T-helper 17 cell (primary cell): ENCODE measurements at regions not wholly inside any gene's neighbourhood (a gene's known extent, or its start where the extent isn't known, plus 50 kb on each side); places are given as distances from the start of the nearest gene placed in this dataset.

ENCODE experiments used
- ATAC-seq: fragments of 150-1000 bp; cut with Tn5 transposase; 2 replicates; pipeline ENCODE4 v1.10.0; 2021; ENCODE audit warnings: mild to moderate bottlenecking, moderate library complexity
- DNase-seq, 3 donors: peaks; one replicate each; pipeline versions ENCODE4 v3.0.0 to v3.0.0-alpha.2; 2020 to 2021
- H3K9me3 ChIP-seq: one replicate; pipeline ENCODE4 v1.7.0; 2013; ENCODE audit warnings: low read length, mild to moderate bottlenecking; ENCODE audit not compliant: control insufficient read depth, poor library complexity, severe bottlenecking
- H3K27ac Mint-ChIP-seq: one replicate; pipeline ENCODE4 v1.8.0; 2022; ENCODE audit warnings: mild to moderate bottlenecking, moderate library complexity, mixed read lengths
- H3K27me3 Mint-ChIP-seq: one replicate; pipeline ENCODE4 v1.8.0; 2022; ENCODE audit warnings: mixed read lengths
- H3K36me3 Mint-ChIP-seq: one replicate; pipeline ENCODE4 v1.8.0; 2022; ENCODE audit warnings: low read depth, mixed read lengths
- H3K4me1 Mint-ChIP-seq: one replicate; pipeline ENCODE4 v1.8.0; 2022; ENCODE audit warnings: mild to moderate bottlenecking, mixed read lengths
- H3K4me3 Mint-ChIP-seq: one replicate; pipeline ENCODE4 v1.8.0; 2022; ENCODE audit warnings: mild to moderate bottlenecking, moderate library complexity, mixed read lengths

DNA sequence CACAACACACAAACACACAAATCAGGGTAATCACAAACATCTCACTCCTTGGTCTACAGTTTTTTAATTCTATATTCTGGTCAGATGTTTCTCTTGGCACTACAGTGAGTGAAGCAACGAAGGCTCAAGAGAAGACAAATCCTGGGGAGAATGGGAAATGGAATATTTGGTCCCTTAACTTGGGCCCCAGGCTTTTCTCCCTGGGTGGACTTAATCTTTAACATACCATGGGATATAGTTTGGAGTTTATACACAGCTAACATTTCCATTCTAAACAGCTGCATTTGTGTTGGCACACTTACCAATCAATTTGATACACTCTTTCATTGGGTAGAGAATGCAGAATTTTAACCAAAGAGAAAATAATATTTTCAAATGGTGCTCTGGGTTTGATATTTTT, 1132.6 kb upstream of the SLC10A2 start:
- Mint-ChIP-seq H3K36me3 (no peaks in the 10 kb centered on the region), H3K27ac (no peak overlapping the region), H3K4me1 (no peaks in the 10 kb centered on the region), H3K4me3 (no peak overlapping the region), H3K27me3 (no peaks in the 10 kb centered on the region)
- no peaks in the 10 kb centered on the region for H3K9me3 ChIP-seq
- DNase-seq (no peak), ATAC-seq (no peak)

DNA sequence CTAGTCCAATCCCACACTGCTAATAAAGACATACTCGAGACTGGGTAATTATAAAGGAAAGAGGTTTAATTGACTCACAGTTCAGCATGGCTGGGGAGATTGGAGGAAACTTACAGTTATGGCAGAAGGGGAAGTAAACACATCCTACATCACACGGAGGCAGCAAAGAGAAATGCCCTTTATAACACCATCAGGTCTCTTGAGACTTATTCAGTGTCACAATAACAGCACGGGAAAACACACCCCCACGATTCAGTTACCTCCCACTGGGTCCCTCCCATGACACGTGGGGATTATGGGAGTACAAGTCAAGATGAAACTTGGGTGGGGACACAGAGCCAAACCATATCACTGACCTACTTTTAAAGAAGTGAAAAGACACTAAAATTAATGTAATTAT, 1130.4 kb upstream of the SLC10A2 start:
- Mint-ChIP-seq H3K27me3 (no peaks in the 10 kb centered on the region), H3K4me1 (no peaks in the 10 kb centered on the region), H3K4me3 (no peak overlapping the region), H3K36me3 (no peaks in the 10 kb centered on the region), H3K27ac (no peak overlapping the region)
- no peak for ATAC-seq
- no peak for DNase-seq
- H3K9me3 ChIP-seq: no peaks in the 10 kb centered on the region

DNA sequence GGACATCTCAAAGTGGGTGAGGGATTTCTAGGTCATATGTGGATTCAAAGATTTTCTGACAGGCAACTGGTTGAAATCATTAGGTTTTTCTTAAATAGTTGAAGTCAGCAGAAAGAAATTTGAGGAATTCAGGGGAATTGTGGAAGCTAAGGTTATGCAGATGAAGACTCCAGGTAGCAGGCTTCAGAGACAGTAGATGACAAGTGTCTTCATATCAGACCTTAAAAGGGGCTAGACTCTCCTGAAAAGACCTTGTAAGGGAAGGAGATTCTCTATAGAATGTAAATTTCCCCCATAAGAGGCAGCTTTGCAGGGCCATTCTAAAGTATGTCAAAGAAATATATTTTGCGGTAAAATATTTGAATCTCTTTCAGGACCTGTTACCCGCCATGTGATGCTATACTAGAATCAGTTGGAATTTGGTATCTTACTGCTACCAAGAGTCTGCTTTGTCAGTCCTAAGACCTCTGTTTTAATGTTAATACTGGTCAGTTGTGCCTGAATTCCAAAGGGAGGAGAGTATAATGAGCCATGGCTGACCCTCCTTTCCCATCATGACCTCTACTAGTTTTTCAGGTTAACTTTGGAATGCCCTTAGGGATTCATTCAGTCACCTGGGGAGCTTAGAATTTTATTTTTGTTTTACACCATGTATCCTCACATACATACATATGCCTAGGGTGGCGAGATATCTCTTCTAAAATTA, 1115.5 kb upstream of the SLC10A2 start:
- no peak overlapping the region for H3K4me3 Mint-ChIP-seq
- DNase-seq (no peak), ATAC-seq (no peak)
- H3K4me1 Mint-ChIP-seq: no peaks in the 10 kb centered on the region
- H3K27me3 Mint-ChIP-seq: no peaks in the 10 kb centered on the region
- H3K27ac Mint-ChIP-seq: no peak overlapping the region
- no peaks in the 10 kb centered on the region for H3K9me3 ChIP-seq
- H3K36me3 Mint-ChIP-seq: no peaks in the 10 kb centered on the region

DNA sequence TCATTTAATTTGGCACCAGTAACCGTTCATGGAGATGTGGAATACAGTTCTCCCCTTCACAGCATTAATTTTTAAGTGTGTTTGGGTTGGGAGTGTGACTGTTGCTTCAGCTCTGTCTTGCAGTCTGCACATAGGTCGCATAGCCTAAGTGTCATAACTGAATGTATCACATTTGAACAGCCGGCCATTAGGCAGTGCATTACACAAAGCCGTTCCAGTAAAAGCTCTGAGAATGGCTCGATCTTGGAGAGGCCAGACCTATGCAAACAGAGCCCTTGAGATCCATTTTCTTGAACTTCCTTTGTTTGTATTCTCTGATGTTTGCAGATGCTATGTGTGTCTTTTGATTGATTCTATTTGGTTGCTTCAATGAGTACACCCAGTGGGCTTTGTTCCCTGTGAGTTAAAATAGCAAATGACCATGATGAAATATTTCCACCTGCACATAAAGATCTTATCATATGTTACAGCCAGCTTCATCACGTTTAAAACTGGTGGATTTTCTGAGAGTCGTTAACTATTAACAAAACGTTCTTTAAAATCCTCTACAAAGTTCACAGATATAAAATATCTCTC, 1104.9 kb upstream of the SLC10A2 start:
- Mint-ChIP-seq H3K4me1 (no peaks in the 10 kb centered on the region), H3K36me3 (no peaks in the 10 kb centered on the region), H3K27ac (no peak overlapping the region), H3K27me3 (no peaks in the 10 kb centered on the region), H3K4me3 (no peak overlapping the region)
- no peak for ATAC-seq
- no peaks in the 10 kb centered on the region for H3K9me3 ChIP-seq
- DNase-seq: no peak

DNA sequence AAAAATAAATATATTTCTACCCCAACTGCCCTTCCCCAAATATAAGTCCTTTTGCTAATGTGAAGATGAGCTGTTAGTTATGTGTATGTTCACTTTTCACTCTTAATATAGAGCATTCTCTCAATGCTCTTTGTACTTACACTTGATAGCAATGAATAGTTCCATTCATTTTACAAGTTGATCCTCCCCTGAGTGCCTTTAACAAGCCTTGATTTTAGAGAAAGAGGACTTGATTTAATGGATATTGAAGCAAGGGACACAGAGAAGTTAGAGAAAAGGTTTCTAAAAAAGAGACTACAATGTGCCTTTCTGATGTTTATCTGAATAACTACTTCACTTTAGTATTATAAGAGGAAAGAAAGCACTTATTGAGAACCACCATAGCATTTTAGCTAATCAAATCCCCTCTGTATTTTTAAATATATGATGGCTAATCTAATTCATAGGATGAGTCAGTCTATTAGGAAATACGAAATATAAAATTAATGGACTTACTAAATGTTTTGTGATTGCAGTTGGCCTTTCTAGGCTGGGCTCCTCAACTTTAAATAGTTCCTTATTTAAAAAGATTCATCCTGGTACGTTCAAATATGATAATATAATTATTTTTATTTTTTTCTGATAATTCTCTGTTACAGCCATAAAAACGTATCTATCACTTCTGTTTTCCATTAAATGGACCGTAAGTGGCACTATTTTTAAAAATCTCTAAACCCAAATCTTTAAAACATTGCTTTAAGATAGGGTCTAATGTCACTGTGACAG, 1097.8 kb upstream of the SLC10A2 start:
- ATAC-seq (no peak), DNase-seq (no peak)
- H3K4me3 Mint-ChIP-seq: no peak overlapping the region
- no peaks in the 10 kb centered on the region for H3K9me3 ChIP-seq
- H3K4me1 Mint-ChIP-seq: no peaks in the 10 kb centered on the region
- no peaks in the 10 kb centered on the region for H3K27me3 Mint-ChIP-seq
- H3K27ac Mint-ChIP-seq: no peak overlapping the region
- H3K36me3 Mint-ChIP-seq: no peaks in the 10 kb centered on the region

GRCh38 chr13:104160536-104160935, 1094.3 kb upstream of the SLC10A2 start:
- DNase-seq (no peak), ATAC-seq (no peak)
- no peak overlapping the region for H3K27ac Mint-ChIP-seq
- no peaks in the 10 kb centered on the region for H3K36me3 Mint-ChIP-seq
- H3K4me1 Mint-ChIP-seq: no peaks in the 10 kb centered on the region
- no peaks in the 10 kb centered on the region for H3K27me3 Mint-ChIP-seq
- no peaks in the 10 kb centered on the region for H3K9me3 ChIP-seq
- H3K4me3 Mint-ChIP-seq: no peak overlapping the region

- H3K4me1 Mint-ChIP-seq: no peaks in the 10 kb centered on the region
- H3K36me3 Mint-ChIP-seq: no peaks in the 10 kb centered on the region
- H3K27me3 Mint-ChIP-seq: no peaks in the 10 kb centered on the region
- ATAC-seq: no peak
- no peak overlapping the region for H3K4me3 Mint-ChIP-seq
- H3K9me3 ChIP-seq: no peaks in the 10 kb centered on the region
- H3K27ac Mint-ChIP-seq: no peak overlapping the region
- DNase-seq: no peak
These were observed 1077.7 kb upstream of the SLC10A2 start for GRCh38 chr13:104143760-104144416.

DNA sequence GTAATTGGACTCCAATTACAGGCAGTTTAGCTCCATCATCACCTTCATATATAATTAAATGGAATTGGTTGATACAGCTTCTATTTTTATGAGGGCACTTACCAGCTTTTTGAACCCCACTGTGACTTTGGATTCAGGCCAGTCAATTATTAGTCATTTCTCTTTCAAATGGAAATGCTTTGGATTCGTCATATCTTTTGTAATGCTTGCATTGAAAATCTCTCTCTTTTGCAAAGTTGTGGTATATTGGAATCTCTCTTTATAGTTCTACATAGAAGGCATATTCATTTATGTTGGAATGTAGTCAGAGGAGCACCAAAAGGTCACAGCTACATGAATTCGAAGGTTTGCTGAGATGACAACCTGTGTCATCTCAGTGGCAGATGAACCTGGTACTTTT, 1074.3 kb upstream of the SLC10A2 start:
- H3K4me1 Mint-ChIP-seq: no peaks in the 10 kb centered on the region
- H3K9me3 ChIP-seq: no peaks in the 10 kb centered on the region
- no peak overlapping the region for H3K4me3 Mint-ChIP-seq
- no peak overlapping the region for H3K27ac Mint-ChIP-seq
- ATAC-seq: no peak
- DNase-seq: no peak
- no peaks in the 10 kb centered on the region for H3K27me3 Mint-ChIP-seq
- H3K36me3 Mint-ChIP-seq: no peaks in the 10 kb centered on the region

DNA sequence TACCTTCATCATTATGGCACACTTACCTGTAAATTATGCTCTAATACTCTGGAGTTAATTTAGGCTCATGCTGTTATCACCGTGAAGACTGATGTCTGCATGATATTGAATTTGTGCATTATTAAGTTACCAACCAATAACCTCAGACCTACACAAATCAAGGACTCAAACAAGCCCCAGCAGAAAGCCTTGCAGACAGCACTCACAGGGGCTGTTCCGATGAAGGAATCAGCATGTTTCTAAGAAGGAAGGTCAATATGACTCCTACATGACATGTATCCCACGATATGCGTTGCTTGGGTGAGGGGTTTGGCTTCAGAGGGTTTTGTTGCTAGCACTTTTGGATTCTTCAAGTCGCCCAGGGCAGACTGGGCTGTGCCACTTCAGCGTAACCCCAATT, 1071.2 kb upstream of the SLC10A2 start:
- ATAC-seq: no peak
- Mint-ChIP-seq H3K36me3 (no peaks in the 10 kb centered on the region), H3K4me3 (no peak overlapping the region), H3K27ac (no peak overlapping the region), H3K27me3 (no peaks in the 10 kb centered on the region), H3K4me1 (no peaks in the 10 kb centered on the region)
- H3K9me3 ChIP-seq: no peaks in the 10 kb centered on the region
- DNase-seq: no peak

GRCh38 chr13:104132849-104133248, 1066.6 kb upstream of the SLC10A2 start:
- no peak for DNase-seq
- H3K27ac Mint-ChIP-seq: no peak overlapping the region
- no peak overlapping the region for H3K4me3 Mint-ChIP-seq
- H3K36me3 Mint-ChIP-seq: no peaks in the 10 kb centered on the region
- ATAC-seq: no peak
- H3K4me1 Mint-ChIP-seq: no peaks in the 10 kb centered on the region
- no peaks in the 10 kb centered on the region for H3K27me3 Mint-ChIP-seq
- no peaks in the 10 kb centered on the region for H3K9me3 ChIP-seq

DNA sequence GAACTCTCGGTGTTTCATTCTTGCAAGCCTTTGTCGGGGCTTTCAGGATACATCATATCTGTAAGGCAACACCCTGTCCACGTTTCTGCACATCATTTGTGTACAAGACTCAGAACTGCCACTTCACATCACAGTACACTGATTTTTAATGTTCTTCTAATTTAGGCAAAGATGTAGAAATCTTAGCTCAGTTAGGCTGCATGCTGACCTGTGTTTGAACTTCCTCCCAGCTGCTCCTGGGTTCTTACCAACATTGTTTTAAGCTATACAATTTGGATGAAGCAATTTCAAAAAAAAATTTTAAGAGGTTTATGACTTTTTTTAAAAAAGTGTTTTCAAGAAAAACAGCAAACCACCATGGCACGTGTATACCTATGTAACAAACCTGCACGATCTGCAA, 1047.9 kb upstream of the SLC10A2 start:
- Mint-ChIP-seq H3K36me3 (no peaks in the 10 kb centered on the region), H3K4me3 (no peak overlapping the region), H3K27ac (no peak overlapping the region), H3K27me3 (no peaks in the 10 kb centered on the region), H3K4me1 (no peaks in the 10 kb centered on the region)
- ATAC-seq (no peak), DNase-seq (no peak)
- H3K9me3 ChIP-seq: no peaks in the 10 kb centered on the region

GRCh38 chr13:104111031-104111430, 1044.8 kb upstream of the SLC10A2 start:
- DNase-seq (no peak), ATAC-seq (no peak)
- no peaks in the 10 kb centered on the region for H3K27me3 Mint-ChIP-seq
- H3K4me1 Mint-ChIP-seq: no peaks in the 10 kb centered on the region
- H3K9me3 ChIP-seq: no peaks in the 10 kb centered on the region
- H3K4me3 Mint-ChIP-seq: no peak overlapping the region
- H3K36me3 Mint-ChIP-seq: no peaks in the 10 kb centered on the region
- H3K27ac Mint-ChIP-seq: no peak overlapping the region

DNA sequence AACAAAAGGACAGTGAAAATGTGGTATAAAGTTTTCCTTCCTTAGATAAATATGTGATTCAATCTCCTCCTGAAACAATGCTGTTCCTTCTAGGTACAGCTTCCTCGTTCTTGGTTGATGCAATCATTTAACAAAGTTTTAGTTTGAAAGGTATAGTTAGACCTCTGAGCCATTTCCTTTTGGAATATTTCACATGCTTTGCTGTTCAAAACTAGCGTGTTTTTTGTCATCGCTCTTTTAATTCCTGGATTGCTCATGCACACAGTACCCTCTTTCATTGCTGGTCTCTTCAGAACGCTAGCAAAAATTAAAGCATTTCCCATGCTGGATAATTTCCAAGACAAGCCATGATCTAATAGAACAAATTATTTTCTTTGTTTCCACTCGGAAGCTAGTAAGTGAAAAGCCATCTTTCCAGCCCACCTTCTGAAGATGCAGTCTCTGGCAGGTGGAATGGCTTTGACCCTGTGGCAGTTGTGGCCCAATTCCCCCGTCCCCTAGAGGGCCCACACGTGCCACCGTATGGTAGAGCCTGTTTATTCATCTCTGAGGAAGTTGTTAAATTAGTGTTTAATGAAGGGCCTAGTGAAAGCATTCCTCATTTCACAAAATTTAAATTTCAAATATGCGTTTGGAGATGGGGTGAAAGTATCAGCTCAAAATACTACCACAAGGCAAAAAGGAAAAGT, 1040.6 kb upstream of the SLC10A2 start:
- Mint-ChIP-seq H3K4me3 (no peak overlapping the region), H3K36me3 (no peaks in the 10 kb centered on the region), H3K27ac (no peak overlapping the region), H3K27me3 (no peaks in the 10 kb centered on the region), H3K4me1 (no peaks in the 10 kb centered on the region)
- H3K9me3 ChIP-seq: no peaks in the 10 kb centered on the region
- no peak for DNase-seq
- no peak for ATAC-seq
